ENCODE measurements at regions not wholly inside any gene's neighbourhood (a gene's known extent, or its start where the extent isn't known, plus 50 kb on each side); places are given as distances from the start of the nearest gene placed in this dataset.

DNA sequence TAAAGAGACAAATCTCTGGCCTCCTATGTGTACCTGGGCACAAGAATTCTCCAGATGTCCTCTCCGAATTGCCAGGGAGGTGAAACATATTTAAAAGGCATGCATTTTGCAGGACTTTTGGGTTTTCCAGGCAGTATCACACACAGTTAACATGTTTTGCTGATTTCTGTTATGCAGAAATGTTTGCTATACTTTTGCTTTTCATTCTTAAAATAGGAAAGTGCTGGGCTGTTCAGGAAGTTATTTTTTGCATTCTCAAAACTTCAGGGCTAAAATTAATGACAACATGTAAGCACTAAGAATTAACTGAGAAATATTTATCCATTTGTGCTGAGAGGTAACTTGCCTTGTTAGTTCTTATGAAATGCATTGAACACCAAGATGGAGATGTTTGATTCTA lies 390.7 kb upstream of the CTSO start:
- H3K4me1 Mint-ChIP-seq (ENCODE audit: low read depth) = peaks cover 31% of the 10 kb centered on the region
- no peak for DNase-seq
- H3K36me3 Mint-ChIP-seq (ENCODE audit: low read depth) = no peaks in the 10 kb centered on the region
- TF ChIP-seq, protein P1, sequence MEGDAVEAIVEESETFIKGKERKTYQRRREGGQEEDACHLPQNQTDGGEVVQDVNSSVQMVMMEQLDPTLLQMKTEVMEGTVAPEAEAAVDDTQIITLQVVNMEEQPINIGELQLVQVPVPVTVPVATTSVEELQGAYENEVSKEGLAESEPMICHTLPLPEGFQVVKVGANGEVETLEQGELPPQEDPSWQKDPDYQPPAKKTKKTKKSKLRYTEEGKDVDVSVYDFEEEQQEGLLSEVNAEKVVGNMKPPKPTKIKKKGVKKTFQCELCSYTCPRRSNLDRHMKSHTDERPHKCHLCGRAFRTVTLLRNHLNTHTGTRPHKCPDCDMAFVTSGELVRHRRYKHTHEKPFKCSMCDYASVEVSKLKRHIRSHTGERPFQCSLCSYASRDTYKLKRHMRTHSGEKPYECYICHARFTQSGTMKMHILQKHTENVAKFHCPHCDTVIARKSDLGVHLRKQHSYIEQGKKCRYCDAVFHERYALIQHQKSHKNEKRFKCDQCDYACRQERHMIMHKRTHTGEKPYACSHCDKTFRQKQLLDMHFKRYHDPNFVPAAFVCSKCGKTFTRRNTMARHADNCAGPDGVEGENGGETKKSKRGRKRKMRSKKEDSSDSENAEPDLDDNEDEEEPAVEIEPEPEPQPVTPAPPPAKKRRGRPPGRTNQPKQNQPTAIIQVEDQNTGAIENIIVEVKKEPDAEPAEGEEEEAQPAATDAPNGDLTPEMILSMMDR (IDR thresholded peaks at IDR 0.05) = no peak
- H3K4me3 Mint-ChIP-seq = no peak overlapping the region
- H3K27ac Mint-ChIP-seq = no peak overlapping the region
- no peaks in the 10 kb centered on the region; the same call in 1 of the 2 replicates for H3K27me3 Mint-ChIP-seq (ENCODE audit: insufficient read depth)
- no peaks in the 10 kb centered on the region for H3K9me3 Mint-ChIP-seq

DNA sequence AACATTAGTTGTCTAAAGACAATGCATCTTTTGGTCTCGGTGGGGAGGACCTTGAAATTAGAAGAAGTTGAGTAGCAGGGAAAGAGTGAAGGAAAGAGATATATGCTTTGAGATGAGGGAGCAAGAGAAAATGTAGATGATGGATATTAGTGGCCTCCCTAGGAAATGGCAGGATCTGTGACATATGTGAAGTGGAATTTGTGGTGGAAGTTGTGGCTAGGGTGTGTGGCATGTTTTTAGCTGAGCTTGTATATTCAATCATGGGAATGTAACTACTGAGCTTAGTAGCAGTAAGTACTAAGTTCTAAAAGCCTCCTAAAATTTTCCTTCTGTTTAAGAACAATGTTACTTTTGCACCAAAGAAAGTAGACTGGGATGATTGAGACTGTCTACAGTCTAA lies 382.8 kb upstream of the CTSO start:
- TF ChIP-seq, protein P1 (IDR thresholded peaks at IDR 0.05) = no peak
- Mint-ChIP-seq H3K36me3 (ENCODE audit: low read depth) (no peaks in the 10 kb centered on the region), H3K4me3 (no peak overlapping the region; the same call in 1 of the 2 replicates), H3K27ac (peak overlapping the region; percentile 3), H3K9me3 (no peaks in the 10 kb centered on the region), H3K27me3 (ENCODE audit: insufficient read depth) (no peaks in the 10 kb centered on the region), H3K4me1 (ENCODE audit: low read depth) (peaks cover 39% of the 10 kb centered on the region)
- DNase-seq = peak; percentile 6

DNA sequence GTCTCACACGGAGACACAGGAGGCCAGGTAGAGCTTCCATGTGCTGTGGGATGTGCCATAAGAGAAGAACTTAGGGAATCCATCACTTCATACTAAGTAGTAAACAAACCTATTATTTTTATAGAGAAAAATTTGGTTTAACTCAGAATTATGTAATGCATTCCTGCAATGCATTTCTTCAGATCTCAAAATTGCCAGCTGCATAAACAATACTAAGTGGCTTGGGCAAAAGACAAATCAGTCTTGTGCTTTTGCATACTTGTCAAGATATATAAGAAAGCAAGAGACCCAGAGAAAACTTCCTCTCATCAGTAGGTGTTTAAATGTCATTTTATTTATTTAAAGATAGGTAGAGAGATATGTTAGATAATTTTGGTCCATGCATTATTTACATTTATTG lies 382.1 kb upstream of the CTSO start:
- Mint-ChIP-seq H3K9me3 (no peaks in the 10 kb centered on the region), H3K27me3 (ENCODE audit: insufficient read depth) (no peaks in the 10 kb centered on the region), H3K4me3 (no peak overlapping the region), H3K4me1 (ENCODE audit: low read depth) (peaks cover 39% of the 10 kb centered on the region), H3K36me3 (ENCODE audit: low read depth) (no peaks in the 10 kb centered on the region), H3K27ac (no peak overlapping the region)
- TF ChIP-seq, protein P1 (IDR thresholded peaks at IDR 0.05) = no peak
- DNase-seq = no peak

DNA sequence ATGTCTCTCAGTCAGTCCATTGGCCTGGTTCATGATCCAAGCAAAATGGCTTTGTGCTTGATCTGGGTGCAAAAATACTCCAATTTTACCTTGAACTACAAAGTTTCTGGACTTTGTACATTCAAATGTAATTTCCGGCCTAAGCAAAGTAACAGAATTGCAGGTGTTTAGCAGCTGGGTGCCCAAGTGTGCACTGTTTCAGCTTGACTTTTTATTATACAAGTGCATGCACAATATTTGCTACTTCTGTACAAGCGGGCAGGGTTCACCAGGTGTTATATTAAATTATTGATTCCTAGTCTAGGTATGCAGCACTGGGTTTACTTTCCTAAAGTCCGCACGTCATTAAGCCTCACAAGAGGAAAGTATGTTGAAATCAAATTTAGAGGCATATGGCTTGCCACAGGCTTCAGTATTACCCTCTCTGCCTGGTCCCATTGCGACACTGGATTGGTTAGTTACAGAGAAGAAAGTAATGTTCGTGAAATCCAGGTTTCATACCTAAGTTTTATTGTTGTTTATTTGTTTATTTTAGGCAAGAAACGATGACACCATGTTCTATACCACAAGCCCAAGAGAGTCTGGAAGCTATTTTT lies 376.9 kb upstream of the CTSO start:
- no peak for DNase-seq
- H3K4me1 Mint-ChIP-seq (ENCODE audit: low read depth) = peaks cover 37% of the 10 kb centered on the region
- TF ChIP-seq, protein P1 (IDR thresholded peaks at IDR 0.05) = no peak
- H3K36me3 Mint-ChIP-seq (ENCODE audit: low read depth) = no peaks in the 10 kb centered on the region
- no peaks in the 10 kb centered on the region for H3K27me3 Mint-ChIP-seq (ENCODE audit: insufficient read depth)
- no peaks in the 10 kb centered on the region for H3K9me3 Mint-ChIP-seq
- no peak overlapping the region for H3K4me3 Mint-ChIP-seq
- H3K27ac Mint-ChIP-seq = no peak overlapping the region

DNA sequence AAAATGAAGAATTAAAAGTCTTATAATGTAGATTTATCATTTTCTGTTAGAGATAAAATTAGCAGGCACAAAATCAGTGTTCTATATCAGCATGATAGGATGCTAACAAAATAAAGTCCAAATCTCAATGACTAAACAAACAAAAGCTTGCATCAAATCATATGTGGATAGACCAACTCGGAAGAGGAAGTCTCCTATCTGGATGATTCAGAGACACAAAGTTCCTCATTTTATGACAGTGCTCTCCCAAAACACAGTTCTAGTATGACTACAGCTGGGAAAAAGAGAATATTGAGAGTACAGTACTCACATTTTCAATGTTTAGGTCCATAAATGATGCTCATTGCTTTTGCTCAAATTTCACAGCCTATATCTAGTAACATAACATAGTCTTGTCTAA lies 376.1 kb upstream of the CTSO start:
- Mint-ChIP-seq H3K4me1 (ENCODE audit: low read depth) (peaks cover 30% of the 10 kb centered on the region), H3K27me3 (ENCODE audit: insufficient read depth) (no peaks in the 10 kb centered on the region), H3K27ac (peak overlapping the region; percentile 48; the same call in 1 of the 2 replicates), H3K4me3 (no peak overlapping the region), H3K9me3 (no peaks in the 10 kb centered on the region), H3K36me3 (ENCODE audit: low read depth) (no peaks in the 10 kb centered on the region)
- peak; percentile 38 for DNase-seq
- TF ChIP-seq, protein P1 (IDR thresholded peaks at IDR 0.05) = no peak

DNA sequence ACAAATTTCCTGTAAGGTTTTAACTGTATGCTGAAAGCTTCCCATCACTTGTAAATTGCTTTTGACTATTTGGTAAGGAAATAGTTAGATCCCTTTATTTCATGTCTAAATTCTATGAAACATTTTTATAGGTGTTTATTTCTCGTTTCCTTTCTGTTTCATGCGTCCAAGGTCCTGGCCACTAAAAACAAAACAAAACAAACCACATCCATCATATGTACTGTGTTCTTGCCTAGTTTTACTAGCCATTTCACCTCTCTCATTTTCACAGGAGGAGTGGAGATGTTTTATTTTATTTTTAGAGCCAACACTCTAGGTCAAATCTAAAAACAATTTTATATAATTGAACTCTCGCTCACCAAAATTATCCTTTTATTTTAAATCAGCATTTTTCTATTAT lies 375.2 kb upstream of the CTSO start:
- no peak overlapping the region for H3K27ac Mint-ChIP-seq
- no peaks in the 10 kb centered on the region for H3K36me3 Mint-ChIP-seq (ENCODE audit: low read depth)
- TF ChIP-seq, protein P1 (IDR thresholded peaks at IDR 0.05) = no peak
- no peak overlapping the region for H3K4me3 Mint-ChIP-seq
- no peaks in the 10 kb centered on the region for H3K9me3 Mint-ChIP-seq
- H3K4me1 Mint-ChIP-seq (ENCODE audit: low read depth) = peaks cover 24% of the 10 kb centered on the region
- DNase-seq = no peak
- H3K27me3 Mint-ChIP-seq (ENCODE audit: insufficient read depth) = no peaks in the 10 kb centered on the region

All from HFFc6 (cell line).